GM23338 (cell line): ENCODE measurements at regions not wholly inside any gene's neighbourhood (a gene's known extent, or its start where the extent isn't known, plus 50 kb on each side); places are given as distances from the start of the nearest gene placed in this dataset.

Experiments used
- ATAC-seq: fragments of 200-7000 bp; cut with Tn5 transposase; 3 replicates; pipeline ENCODE4 v1.9.1; 2020
- DNase-seq: peaks from one replicate; pipeline ENCODE4 v3.0.0-alpha.2; 2015; ENCODE audit warnings: low spot score
- H2AFZ ChIP-seq: fragments of 200-600 bp; sonication (generic); 2 replicates; pipeline ENCODE4 v1.8.0; 2016; ENCODE audit warnings: antibody characterized with exemption, mild to moderate bottlenecking, moderate library complexity
- H3F3A ChIP-seq: fragments of 200-600 bp; sonication (generic); replicated peaks from 2 replicates; pipeline ENCODE4 v1.8.0; 2017; ENCODE audit warnings: antibody characterized with exemption, mixed run types, low read depth
- H3K27ac ChIP-seq: fragments of 200-600 bp; sonication (generic); 2 replicates; pipeline ENCODE4 v1.6.1; 2016; ENCODE audit warnings: low read depth
- H3K27me3 ChIP-seq: fragments of 200-600 bp; sonication (generic); 2 replicates; pipeline ENCODE4 v1.8.0; 2016; ENCODE audit warnings: mild to moderate bottlenecking, mixed run types, moderate library complexity; ENCODE audit not compliant: insufficient read depth
- H3K36me3 ChIP-seq: fragments of 200-600 bp; sonication (generic); 2 replicates; pipeline ENCODE4 v1.8.0; 2016; ENCODE audit warnings: mild to moderate bottlenecking; ENCODE audit not compliant: insufficient read depth
- H3K4me1 ChIP-seq: fragments of 200-600 bp; sonication (generic); 2 replicates; pipeline ENCODE4 v1.8.0; 2016; ENCODE audit warnings: mild to moderate bottlenecking, moderate library complexity; ENCODE audit not compliant: insufficient read depth
- H3K4me2 ChIP-seq: fragments of 200-600 bp; sonication (generic); 2 replicates; pipeline ENCODE4 v1.7.1; 2017; ENCODE audit warnings: mixed run types
- H3K4me3 ChIP-seq: fragments of 200-600 bp; sonication (generic); 2 replicates; pipeline ENCODE4 v1.6.1; 2016; ENCODE audit warnings: mixed run types
- H3K79me2 ChIP-seq: fragments of 200-600 bp; sonication (generic); replicated peaks from 2 replicates; pipeline ENCODE4 v1.8.0; 2017; ENCODE audit warnings: mild to moderate bottlenecking; ENCODE audit not compliant: insufficient read depth
- H3K9me2 ChIP-seq: fragments of 200-600 bp; sonication (generic); 2 replicates; pipeline ENCODE4 v1.8.0; 2017; ENCODE audit not compliant: insufficient read depth
- H4K20me1 ChIP-seq: fragments of 200-600 bp; sonication (generic); replicated peaks from 2 replicates; pipeline ENCODE4 v1.8.0; 2017; ENCODE audit warnings: mild to moderate bottlenecking; ENCODE audit not compliant: insufficient read depth
- H3K27ac Mint-ChIP-seq: 2 replicates; pipeline ENCODE4 v1.8.0; 2020; ENCODE audit warnings: inconsistent platforms, mild to moderate bottlenecking, moderate library complexity, mixed read lengths
- H3K27me3 Mint-ChIP-seq: 3 replicates; pipeline ENCODE4 v1.8.0; 2022; ENCODE audit warnings: low read depth, mild to moderate bottlenecking, moderate library complexity, mixed read lengths, inconsistent platforms; ENCODE audit not compliant: insufficient read depth, poor library complexity
- H3K36me3 Mint-ChIP-seq: 3 replicates; pipeline ENCODE4 v1.8.0; 2021; ENCODE audit warnings: low read depth, mild to moderate bottlenecking, inconsistent platforms, moderate library complexity, mixed read lengths
- H3K4me1 Mint-ChIP-seq: 3 replicates; pipeline ENCODE4 v1.8.0; 2020; ENCODE audit warnings: mild to moderate bottlenecking, inconsistent platforms, mixed read lengths
- H3K4me3 Mint-ChIP-seq: 3 replicates; pipeline ENCODE4 v1.8.0; 2021; ENCODE audit warnings: moderate library complexity, mild to moderate bottlenecking, inconsistent platforms, mixed read lengths
- H3K9me3 Mint-ChIP-seq: 3 replicates; pipeline ENCODE4 v1.8.0; 2020; ENCODE audit warnings: moderate library complexity, mild to moderate bottlenecking, inconsistent platforms, mixed read lengths
- CREB1 ChIP-seq: fragments of 250-450 bp; sonication (Bioruptor Pico); IDR thresholded peaks from 2 replicates; pipeline ENCODE4 v1.5.0; 2020; ENCODE audit warnings: low read depth, mild to moderate bottlenecking, moderate library complexity
- EZH2 ChIP-seq: fragments of 200-600 bp; sonication (generic); IDR thresholded peaks from one replicate; pipeline ENCODE4 v1.8.0; 2017; ENCODE audit warnings: antibody characterized with exemption, mild to moderate bottlenecking, low read depth; ENCODE audit not compliant: unreplicated experiment
- EZH2phosphoT487 ChIP-seq: fragments of 200-600 bp; sonication (generic); IDR thresholded peaks from one replicate; pipeline ENCODE4 v1.8.1; 2018; ENCODE audit warnings: antibody characterized with exemption; ENCODE audit not compliant: unreplicated experiment
- JUNB ChIP-seq: IDR thresholded peaks from one replicate; pipeline ENCODE4 v1.6.1; 2016; ENCODE audit warnings: antibody characterized with exemption; ENCODE audit not compliant: unreplicated experiment
- NANOG ChIP-seq: IDR thresholded peaks from 2 replicates; pipeline ENCODE4 v1.6.1; 2016; ENCODE audit warnings: antibody characterized with exemption, borderline replicate concordance
- POLR2AphosphoS5 ChIP-seq: IDR thresholded peaks from 2 replicates; pipeline ENCODE4 v1.6.1; 2016; ENCODE audit warnings: antibody characterized with exemption, low read depth
- ZNF114 ChIP-seq: fragments of 250-450 bp; sonication (Bioruptor Pico); IDR thresholded peaks from 2 replicates; pipeline ENCODE4 v1.5.0; 2020; ENCODE audit warnings: mild to moderate bottlenecking, moderate library complexity
- ZNF331 ChIP-seq: fragments of 250-450 bp; sonication (Bioruptor Pico); IDR thresholded peaks from 2 replicates; pipeline ENCODE4 v1.5.0; 2020; ENCODE audit warnings: low read depth, mild to moderate bottlenecking, moderate library complexity
- ZNF462 ChIP-seq: fragments of 250-450 bp; sonication (Bioruptor Pico); IDR thresholded peaks from 2 replicates; pipeline ENCODE4 v1.5.0; 2020; ENCODE audit warnings: mild to moderate bottlenecking, moderate library complexity
- TF ChIP-seq, protein P1 (sequence below): IDR thresholded peaks from 2 replicates; pipeline ENCODE4 v1.6.1; 2016; ENCODE audit warnings: antibody characterized with exemption
- TF ChIP-seq, protein P2 (sequence below), 2 experiments: fragments of 200-600 bp in 1 of 2; sonication (generic) in 1 of 2; conservative IDR thresholded peaks; 2 replicates each; pipeline versions ENCODE4 v1.5.1 to v1.6.1; 2016 to 2017; ENCODE audit warnings: antibody characterized with exemption in 2 of 2, low read depth in 2 of 2, mild to moderate bottlenecking in 2 of 2, moderate library complexity in 1 of 2

DNA sequence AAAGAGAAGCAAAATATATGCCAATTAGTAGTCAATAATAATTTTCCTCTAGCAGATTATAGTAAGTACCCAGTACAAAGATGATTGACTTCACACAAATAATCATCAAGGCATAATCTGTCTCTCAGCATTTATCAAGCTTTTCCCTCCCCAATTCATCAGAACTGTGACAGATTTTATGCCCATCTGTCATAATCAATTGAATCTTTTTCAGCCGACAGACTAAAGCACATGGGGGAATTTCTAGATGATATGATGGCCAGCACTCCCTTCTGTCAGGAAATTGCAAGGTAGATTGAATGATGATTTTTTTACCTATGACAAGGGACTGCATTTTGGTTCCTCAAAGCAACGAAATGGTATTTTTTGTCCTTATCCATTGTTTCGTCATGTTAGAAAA is 227.1 kb upstream of the CYLC2 start:
- ATAC-seq (no peak), DNase-seq (no peak)
- Histone ChIP-seq H3K36me3 (peaks cover 7% of the 10 kb centered on the region), H4K20me1 (no peaks in the 10 kb centered on the region), H3K4me1 (no peaks in the 10 kb centered on the region), H3K27me3 (no peaks in the 10 kb centered on the region), H3F3A (no peaks in the 10 kb centered on the region), H3K9me2 (no peaks in the 10 kb centered on the region), H3K27ac (no peak overlapping the region), H3K4me2 (no peak overlapping the region), H3K79me2 (no peaks in the 10 kb centered on the region), H2AFZ (no peak overlapping the region), H3K4me3 (no peak overlapping the region)
- no peak overlapping the region for H3K4me3 Mint-ChIP-seq
- no peaks in the 10 kb centered on the region for H3K4me1 Mint-ChIP-seq
- no peak for TF ChIP-seq CREB1 (CRISPR knock-in tag)
- no peak for TF ChIP-seq ZNF462 (CRISPR knock-in tag)
- TF ChIP-seq, protein P1, sequence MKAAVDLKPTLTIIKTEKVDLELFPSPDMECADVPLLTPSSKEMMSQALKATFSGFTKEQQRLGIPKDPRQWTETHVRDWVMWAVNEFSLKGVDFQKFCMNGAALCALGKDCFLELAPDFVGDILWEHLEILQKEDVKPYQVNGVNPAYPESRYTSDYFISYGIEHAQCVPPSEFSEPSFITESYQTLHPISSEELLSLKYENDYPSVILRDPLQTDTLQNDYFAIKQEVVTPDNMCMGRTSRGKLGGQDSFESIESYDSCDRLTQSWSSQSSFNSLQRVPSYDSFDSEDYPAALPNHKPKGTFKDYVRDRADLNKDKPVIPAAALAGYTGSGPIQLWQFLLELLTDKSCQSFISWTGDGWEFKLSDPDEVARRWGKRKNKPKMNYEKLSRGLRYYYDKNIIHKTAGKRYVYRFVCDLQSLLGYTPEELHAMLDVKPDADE, result no peak
- TF ChIP-seq JUNB, result no peak
- TF ChIP-seq EZH2, result no peak
- TF ChIP-seq, protein P2, sequence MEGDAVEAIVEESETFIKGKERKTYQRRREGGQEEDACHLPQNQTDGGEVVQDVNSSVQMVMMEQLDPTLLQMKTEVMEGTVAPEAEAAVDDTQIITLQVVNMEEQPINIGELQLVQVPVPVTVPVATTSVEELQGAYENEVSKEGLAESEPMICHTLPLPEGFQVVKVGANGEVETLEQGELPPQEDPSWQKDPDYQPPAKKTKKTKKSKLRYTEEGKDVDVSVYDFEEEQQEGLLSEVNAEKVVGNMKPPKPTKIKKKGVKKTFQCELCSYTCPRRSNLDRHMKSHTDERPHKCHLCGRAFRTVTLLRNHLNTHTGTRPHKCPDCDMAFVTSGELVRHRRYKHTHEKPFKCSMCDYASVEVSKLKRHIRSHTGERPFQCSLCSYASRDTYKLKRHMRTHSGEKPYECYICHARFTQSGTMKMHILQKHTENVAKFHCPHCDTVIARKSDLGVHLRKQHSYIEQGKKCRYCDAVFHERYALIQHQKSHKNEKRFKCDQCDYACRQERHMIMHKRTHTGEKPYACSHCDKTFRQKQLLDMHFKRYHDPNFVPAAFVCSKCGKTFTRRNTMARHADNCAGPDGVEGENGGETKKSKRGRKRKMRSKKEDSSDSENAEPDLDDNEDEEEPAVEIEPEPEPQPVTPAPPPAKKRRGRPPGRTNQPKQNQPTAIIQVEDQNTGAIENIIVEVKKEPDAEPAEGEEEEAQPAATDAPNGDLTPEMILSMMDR (conservative IDR thresholded peaks at IDR 0.05; ENCODE audit: low read depth in 2 of 2), result no peak
- TF ChIP-seq ZNF114 (CRISPR knock-in tag), result no peak
- TF ChIP-seq EZH2phosphoT487, result no peak
- no peak for TF ChIP-seq NANOG
- TF ChIP-seq POLR2AphosphoS5, result no peak
- no peak for TF ChIP-seq ZNF331 (CRISPR knock-in tag)
- H3K36me3 Mint-ChIP-seq, result peaks cover 28% of the 10 kb centered on the region
- no peaks in the 10 kb centered on the region for H3K27me3 Mint-ChIP-seq
- peaks cover 89% of the 10 kb centered on the region for H3K9me3 Mint-ChIP-seq
- no peak overlapping the region for H3K27ac Mint-ChIP-seq
